Smooth muscle cell of the brain vasculature (primary cell): ENCODE measurements at regions not wholly inside any gene's neighbourhood (a gene's known extent, or its start where the extent isn't known, plus 50 kb on each side); places are given as distances from the start of the nearest gene placed in this dataset.

ENCODE experiments used
- DNase-seq: peaks from one replicate; pipeline ENCODE4 v3.0.0-alpha.2; 2012; ENCODE audit warnings: low read depth, low spot score

DNA sequence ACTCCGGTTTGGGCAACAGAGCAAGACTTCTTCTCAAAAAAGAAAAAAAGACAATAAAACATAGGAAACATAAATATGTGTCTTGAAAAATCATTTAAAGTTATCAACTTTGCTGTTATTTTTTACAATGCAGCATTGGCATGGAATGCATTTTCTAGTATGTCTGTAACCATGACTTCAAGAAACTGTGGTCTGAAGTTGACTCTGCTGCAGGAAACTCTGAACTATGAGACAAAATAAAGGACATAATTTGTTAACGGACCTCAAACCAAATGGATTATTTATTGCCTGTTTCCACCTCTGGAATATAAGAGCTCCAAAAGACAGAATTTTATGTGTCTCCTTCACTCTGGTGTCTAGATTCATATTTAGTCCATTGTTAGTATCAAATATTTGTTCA lies 79.1 kb downstream of the TRIB2 start:
- DNase-seq = no peak

GRCh38 chr2:12796657-12797056 lies 79.9 kb downstream of the TRIB2 start:
- no peak for DNase-seq

DNA sequence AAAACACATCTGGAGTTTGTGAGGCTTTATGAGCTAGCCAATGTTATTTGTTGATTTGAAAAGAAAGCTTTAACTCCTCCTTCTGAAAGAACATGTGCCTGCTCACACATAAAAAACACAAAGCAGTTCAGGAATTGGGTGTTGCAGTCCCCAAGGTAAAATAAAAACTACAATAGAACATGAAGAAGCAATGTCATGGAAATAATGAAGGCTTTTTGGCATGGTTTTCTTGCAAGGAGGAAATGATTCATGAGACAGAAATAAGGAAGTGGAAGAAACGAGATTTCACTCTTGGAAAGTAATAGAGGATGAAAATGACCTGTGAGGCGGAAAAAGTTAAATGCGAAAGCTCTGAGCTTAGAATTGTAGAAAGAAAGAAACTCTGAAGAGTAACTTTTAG lies 81.1 kb downstream of the TRIB2 start:
- DNase-seq = no peak

DNA sequence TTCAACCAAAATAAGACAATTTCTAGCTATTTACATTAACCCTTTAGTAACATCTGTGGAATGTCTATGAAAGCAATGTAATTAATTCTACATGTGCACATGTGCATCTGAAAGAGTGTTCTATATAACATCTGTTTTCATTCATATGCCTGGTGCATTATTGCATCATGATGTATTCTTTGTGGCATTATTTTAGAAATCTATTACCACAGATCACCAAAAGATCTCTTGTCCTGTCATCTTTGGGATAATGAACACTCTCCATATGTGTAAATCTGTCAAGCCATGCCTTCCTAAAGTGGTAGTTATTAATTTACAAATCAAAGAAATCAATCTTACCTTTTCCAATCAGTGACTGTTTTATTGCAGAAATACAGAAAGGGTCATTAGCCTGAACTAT lies 86.9 kb downstream of the TRIB2 start:
- DNase-seq = no peak

DNA sequence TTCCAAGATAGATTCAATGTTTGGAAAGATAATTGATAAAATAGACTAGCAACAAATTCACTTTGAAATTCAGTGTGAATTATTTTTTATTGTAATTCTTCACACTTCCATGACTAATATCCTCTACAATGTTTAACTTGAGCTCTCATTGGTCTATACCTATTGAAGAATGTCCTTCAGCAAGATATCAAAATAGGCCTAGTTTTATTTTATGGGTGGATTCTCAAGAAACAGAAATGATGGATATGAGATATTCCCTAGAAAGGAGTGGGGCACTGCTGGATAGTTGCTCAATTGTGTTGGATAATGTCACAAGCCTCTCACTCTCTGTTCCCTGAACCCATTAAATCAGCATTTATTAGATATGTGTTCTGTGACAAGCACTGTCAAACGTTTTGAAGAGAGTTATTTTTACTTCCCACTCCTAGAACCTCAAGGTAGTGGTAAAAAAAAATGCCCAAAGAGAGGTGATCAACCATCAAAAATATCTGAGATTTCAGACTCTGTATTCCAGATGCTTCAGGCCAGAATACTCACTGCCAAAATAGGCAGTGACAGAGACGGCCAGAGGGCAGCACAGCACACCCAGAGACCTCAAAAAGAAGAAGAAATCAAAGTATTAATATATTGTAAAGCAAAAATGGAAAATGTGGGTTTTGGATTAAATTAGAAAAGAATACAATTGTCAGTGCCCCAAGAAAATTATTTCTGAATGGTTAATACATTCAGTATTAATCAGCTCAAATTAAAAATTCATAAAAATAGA lies 87.5 kb downstream of the TRIB2 start:
- DNase-seq = no peak

DNA sequence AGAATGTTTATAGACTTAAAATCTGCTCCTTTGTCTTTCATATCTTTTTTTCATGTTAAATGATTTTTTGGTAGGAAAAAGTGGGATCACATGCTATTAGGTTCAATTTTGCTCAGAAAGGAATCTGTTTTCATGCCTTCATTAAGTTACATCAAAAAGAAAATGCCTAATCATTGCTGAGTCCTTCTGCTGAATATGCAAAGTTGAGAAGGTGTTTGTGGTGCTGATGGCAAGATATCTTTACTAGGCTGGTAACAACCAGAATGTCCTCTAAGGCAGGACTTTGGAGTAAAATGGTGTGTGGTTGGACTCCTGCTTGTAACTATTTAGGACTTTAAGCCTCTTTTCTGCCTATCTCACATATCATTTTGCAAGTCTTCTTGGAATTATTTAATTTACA lies 88.3 kb downstream of the TRIB2 start:
- DNase-seq = no peak

DNA sequence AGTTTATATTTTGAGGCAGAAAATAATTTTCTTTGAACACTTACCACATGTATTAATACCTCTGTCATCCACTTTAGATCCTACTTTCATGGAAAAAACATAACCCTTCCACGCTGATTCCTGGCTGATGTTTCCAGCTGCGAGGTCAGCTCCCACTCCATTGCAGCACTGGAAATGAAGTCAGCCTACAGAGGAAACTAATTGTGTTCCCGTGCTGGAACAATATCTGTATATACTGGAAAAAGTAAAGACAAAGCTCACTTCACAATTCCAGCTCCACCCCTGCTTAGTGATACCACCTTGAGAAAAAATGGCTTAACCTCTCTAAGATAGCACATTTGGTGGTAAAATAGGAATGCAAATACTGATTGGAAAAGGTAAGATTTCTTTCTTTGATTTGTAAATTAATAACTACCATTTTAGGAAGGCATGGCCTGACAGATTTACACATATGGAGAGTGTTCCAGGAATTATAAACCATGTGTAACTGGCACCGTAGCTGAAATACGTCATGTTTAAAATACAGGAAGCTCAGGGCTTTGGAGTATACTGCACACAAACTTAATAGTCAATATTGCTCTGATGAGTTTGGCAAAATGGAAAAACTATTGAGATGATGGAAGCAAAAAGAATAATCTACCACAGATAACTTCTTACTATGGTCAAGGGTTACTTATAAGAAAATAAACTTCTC lies 90.0 kb downstream of the TRIB2 start:
- no peak for DNase-seq

DNA sequence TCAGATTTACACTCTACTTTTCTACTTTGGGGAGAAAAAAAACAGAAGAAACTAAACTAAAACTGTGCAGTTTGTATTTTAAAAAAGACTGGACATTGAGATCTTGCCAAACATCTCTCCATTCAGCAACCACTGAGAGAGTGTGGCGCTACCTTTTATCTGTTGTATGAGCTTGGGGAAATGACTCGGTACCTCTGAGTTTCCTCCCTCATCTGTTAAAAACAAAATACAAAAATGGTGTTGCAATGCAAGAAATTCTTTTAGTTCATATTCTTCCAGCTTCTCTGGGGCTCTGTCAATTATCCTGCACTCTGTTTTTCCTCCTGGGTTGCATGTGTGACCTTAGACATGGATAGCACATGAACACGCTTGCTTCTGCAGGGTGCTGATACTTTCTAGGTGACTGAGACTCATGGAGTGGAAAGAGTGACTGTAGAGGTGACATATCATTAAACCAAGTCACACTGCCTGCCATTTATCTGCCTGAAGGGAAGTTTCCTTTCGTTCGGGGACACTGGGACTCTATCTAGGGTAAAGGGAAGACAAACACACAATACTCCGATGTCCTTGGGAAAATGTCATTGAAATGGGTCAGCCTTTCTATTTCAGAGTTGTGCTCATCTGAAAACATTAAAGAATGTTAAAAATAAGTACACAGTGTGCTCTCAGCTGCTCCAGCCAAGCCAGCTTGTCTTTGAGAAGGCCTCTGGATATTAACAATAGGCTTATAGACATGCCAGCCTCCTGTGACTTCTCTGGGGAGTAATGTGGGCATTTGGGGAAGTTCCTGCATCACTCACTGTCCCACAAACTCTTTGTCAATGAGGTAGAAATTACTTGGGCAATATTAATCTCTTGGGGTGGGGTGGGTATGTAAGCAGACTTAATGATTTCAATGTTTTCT lies 91.4 kb downstream of the TRIB2 start:
- DNase-seq = no peak

DNA sequence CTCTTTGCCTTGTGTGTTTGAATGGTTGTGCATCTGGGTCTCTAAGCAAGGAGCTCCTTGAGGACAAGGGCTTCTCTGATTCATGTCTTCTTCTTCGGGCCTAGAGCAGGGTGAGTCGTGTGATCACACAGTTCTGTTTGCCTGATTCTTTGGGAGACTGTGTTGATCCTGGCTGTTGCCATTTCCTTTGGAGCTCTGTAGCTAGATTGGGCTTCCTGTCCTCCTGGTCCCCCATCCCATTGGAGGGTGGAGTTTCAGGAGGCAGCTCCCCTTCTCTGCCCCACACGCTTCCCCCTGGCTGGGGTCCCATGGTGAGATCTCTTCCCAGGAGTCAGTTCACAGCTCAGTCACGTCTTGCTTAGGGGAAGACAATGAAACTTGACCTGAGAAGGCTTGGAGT lies 92.8 kb downstream of the TRIB2 start:
- DNase-seq = no peak

- no peak for DNase-seq
Measured at GRCh38 chr2:12811916-12812315, 95.2 kb downstream of the TRIB2 start.

GRCh38 chr2:12813166-12813565 lies 96.4 kb downstream of the TRIB2 start:
- DNase-seq = no peak

DNA sequence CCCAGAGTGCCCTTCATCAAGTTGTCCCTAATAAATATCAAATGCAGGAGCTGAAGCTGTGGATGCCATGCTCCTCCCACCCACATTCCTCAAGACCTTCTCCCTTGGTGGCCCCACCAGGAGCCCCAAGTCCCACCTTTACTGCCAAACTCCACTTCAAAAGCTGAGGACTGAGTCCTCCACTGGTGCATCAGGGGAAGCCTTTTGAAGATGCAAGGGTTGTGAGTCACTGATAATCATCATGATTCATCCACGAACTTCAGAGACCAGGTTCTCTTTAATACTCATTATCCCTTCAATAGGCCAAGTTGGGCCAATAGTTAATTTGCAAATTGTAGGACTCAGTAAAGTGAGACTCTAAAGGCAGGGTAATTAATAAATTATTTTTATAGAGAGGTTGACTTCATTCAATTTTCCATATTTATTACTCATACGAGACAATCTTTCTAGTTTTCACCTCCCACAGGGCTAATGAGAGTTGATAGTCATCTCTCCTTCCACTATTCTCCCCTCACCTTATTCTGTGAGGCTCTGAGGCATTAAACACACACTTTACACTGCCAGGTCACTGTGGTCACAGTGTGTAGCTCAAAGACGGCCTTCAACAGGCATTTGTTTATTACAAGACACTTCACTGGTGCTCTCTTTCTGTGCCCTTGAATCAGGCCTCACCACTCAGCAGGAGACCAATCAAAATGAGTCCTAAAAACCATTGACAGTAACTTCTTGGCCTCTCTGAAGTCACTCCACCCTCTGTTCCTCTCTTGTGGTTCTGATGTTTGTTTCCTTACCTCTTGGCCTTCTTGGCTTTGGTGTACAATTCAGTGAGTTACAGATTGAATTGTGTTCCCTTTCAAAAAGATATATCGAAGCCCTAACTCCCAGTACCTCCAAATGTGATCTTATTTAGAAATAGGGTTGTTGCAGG lies 99.9 kb downstream of the TRIB2 start:
- no peak for DNase-seq

DNA sequence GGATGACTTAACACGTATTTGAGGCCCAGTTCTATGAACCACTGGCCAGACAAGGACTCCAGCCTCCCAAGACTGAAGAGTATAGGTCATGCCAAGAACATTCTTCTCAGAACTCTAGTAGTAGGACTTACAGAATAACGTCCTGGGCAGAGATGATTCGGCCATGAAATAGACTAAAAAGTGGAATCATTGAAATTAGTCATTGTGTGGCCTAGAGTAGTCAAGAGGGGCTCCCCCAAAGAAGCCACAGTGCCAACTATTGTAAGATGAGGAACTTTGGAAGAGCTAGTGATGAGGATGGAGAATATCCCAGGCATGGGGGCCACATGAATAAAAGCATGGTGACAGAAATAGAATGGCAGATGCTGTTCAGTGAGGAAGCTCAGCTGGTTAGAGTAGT lies 101.1 kb downstream of the TRIB2 start:
- DNase-seq = no peak

GRCh38 chr2:12818416-12819102 lies 101.8 kb downstream of the TRIB2 start:
- DNase-seq = no peak

DNA sequence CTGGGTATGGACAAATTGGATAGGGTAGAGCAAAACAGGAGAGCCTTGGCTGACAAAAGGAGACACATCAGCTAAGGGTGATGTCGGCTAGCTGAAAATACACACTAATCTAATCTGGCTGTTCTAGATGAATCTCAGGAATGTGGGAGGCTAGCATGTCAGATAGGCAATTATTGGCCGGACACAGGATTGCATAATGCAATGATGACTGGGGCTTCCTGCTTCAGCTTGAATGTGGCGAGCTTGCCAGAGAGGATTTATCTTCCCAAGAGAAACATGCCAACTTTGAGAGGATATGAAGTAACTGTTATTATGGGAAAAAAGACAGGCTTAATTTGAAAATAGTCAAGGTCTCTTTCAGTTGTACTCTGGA lies 102.4 kb downstream of the TRIB2 start:
- peak; percentile 50 for DNase-seq

- DNase-seq = no peak
Measured at GRCh38 chr2:12819721-12820120, 103.0 kb downstream of the TRIB2 start.

DNA sequence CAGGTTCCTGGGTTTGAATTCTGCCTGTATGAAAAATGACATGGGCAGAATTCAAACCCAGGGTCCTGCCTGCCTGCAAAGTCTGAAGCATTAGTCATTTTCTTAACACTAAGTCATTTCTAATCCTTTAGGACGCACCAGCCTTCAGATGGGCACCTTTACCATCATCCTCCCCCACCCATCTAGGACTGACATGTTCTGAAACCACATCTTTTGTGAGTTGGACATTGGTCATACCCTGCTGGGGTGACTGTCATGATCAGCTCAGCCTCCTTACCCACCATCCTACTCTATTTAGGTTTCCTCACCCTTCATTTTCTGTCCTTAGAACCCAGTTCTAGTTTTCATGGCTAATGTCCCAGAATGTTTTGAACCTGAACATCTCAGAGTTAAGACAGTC lies 104.9 kb downstream of the TRIB2 start:
- DNase-seq = no peak

DNA sequence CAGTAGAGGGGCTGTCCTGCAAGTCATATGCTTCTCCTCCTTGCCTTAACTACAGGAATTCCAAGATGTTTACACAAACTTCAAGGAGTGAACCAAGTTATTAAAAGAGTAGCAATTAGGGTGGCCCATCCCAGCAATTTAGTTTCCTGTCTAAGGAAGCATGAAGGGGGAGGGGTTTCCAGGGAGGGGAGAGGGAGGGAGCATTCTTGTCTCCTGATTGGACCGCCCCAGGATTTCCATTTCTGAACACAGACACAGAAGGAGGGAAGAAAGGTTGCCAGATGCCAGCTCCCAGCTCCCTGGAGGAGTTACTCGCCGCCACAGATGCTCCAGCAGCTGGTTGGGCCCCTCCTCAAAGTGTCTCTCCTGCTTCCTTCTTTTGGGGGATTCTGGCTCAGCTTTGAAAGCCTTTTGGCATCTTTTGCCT lies 107.6 kb downstream of the TRIB2 start:
- DNase-seq = no peak

DNA sequence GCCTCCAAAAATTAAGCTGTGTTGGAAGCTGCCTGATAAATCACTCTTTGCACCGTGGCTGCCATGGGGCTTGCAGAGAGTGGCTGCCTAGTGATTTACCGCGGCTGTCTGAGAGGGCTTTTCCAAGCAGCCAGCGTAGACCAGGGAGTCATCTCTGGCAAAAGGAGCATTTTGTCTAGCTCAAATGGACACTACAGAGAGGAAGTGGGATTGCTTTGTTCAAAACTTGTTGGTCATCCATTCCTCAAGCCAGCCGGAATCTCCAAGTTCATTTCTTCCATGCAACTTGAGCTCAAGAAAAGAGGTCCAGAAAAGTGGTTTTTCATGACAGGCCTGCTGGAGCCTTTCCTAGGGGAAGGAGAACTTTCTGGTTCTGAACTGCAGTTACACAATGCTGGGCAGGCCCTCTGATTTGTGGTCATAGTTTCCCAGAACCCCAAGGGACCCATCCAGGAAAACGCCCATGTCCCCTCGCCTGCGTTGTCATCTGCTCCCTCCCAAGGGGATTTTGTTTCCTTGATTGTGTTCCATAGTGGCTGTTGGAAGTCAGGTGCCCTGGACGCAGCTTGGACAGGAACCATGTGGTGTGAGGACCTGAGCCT lies 108.1 kb downstream of the TRIB2 start:
- no peak for DNase-seq

- no peak for DNase-seq
Measured at GRCh38 chr2:12826781-12827180, 110.0 kb downstream of the TRIB2 start.
